GM19372 (cell line): ENCODE measurements at regions not wholly inside any gene's neighbourhood (a gene's known extent, or its start where the extent isn't known, plus 50 kb on each side); places are given as distances from the start of the nearest gene placed in this dataset.
"Not testable (repeated sequence)": the region's sequence is repeated elsewhere in the genome, so short reads cannot be mapped to it uniquely, and the experiment has no call there.

Experiments used
- ATAC-seq: cut with Tn5 transposase; IDR thresholded peaks from one replicate; pipeline ENCODE4 v1.9.1; 2021; ENCODE audit warnings: mild to moderate bottlenecking, low read depth, moderate library complexity; ENCODE audit not compliant: unreplicated experiment

- ATAC-seq: no peak
These were observed 441.6 kb downstream of the PLPP3 start for GRCh38 chr1:56137521-56138505.

GRCh38 chr1:56137090-56137489 lies 442.3 kb downstream of the PLPP3 start:
- no peak for ATAC-seq

GRCh38 chr1:56135864-56136147 lies 443.6 kb downstream of the PLPP3 start:
- ATAC-seq: no peak

- ATAC-seq: no peak
These were observed 444.1 kb downstream of the PLPP3 start for GRCh38 chr1:56135069-56135863.

GRCh38 chr1:56133522-56134472 lies 445.6 kb downstream of the PLPP3 start:
- ATAC-seq: no peak

- no peak for ATAC-seq
These were observed 446.8 kb downstream of the PLPP3 start for GRCh38 chr1:56132520-56132919.

GRCh38 chr1:56129837-56130236 lies 449.5 kb downstream of the PLPP3 start:
- no peak for ATAC-seq

GRCh38 chr1:56125316-56125715 lies 454.0 kb downstream of the PLPP3 start:
- no peak for ATAC-seq

- ATAC-seq: no peak
These were observed 455.5 kb downstream of the PLPP3 start for GRCh38 chr1:56123826-56124225.

GRCh38 chr1:56123421-56123820 lies 455.9 kb downstream of the PLPP3 start:
- no peak for ATAC-seq

- no peak for ATAC-seq
These were observed 459.3 kb downstream of the PLPP3 start for GRCh38 chr1:56120021-56120420.

GRCh38 chr1:56118676-56119075 lies 460.7 kb downstream of the PLPP3 start:
- not testable (repeated sequence) for ATAC-seq

- ATAC-seq: no peak
These were observed 463.7 kb downstream of the PLPP3 start for GRCh38 chr1:56115701-56116100.

- ATAC-seq: no peak
These were observed 465.7 kb downstream of the PLPP3 start for GRCh38 chr1:56113679-56114078.

GRCh38 chr1:56107275-56107638 lies 472.1 kb downstream of the PLPP3 start:
- ATAC-seq: no peak

- no peak for ATAC-seq
These were observed 472.7 kb downstream of the PLPP3 start for GRCh38 chr1:56106531-56107274.

- no peak for ATAC-seq
These were observed 474.0 kb downstream of the PLPP3 start for GRCh38 chr1:56105397-56105796.

GRCh38 chr1:56099766-56100265 lies 479.5 kb downstream of the PLPP3 start:
- ATAC-seq: no peak

- ATAC-seq: no peak
These were observed 480.4 kb downstream of the PLPP3 start for GRCh38 chr1:56098946-56099345.

GRCh38 chr1:56097713-56098112 lies 481.6 kb downstream of the PLPP3 start:
- ATAC-seq: no peak
